Central memory CD8-positive, alpha-beta T cell (primary cell): ENCODE measurements at regions not wholly inside any gene's neighbourhood (a gene's known extent, or its start where the extent isn't known, plus 50 kb on each side); places are given as distances from the start of the nearest gene placed in this dataset.

Source experiments
- ATAC-seq: fragments of 150-1000 bp; cut with Tn5 transposase; replicated peaks from 2 replicates; pipeline ENCODE4 v1.10.0; 2022; ENCODE audit warnings: mild to moderate bottlenecking, moderate FRiP score, moderate number of reproducible peaks; ENCODE audit not compliant: poor library complexity, severe bottlenecking; ENCODE audit errors: extremely low read depth
- DNase-seq, 2 donors: peaks; one replicate each; pipeline ENCODE4 v3.0.0; 2021; ENCODE audit warnings: low spot score in 2 of 2
- H3K27ac Mint-ChIP-seq: one replicate; pipeline ENCODE4 v1.8.0; 2022; ENCODE audit warnings: low read depth, mild to moderate bottlenecking, moderate library complexity, mixed read lengths
- H3K27me3 Mint-ChIP-seq: one replicate; pipeline ENCODE4 v1.8.0; 2022; ENCODE audit warnings: mixed read lengths
- H3K36me3 Mint-ChIP-seq: one replicate; pipeline ENCODE4 v1.8.0; 2022; ENCODE audit warnings: mild to moderate bottlenecking, moderate library complexity, mixed read lengths; ENCODE audit not compliant: insufficient read depth
- H3K4me1 Mint-ChIP-seq: one replicate; pipeline ENCODE4 v1.8.0; 2022; ENCODE audit warnings: mixed read lengths
- H3K4me3 Mint-ChIP-seq: one replicate; pipeline ENCODE4 v1.8.0; 2022; ENCODE audit warnings: mild to moderate bottlenecking, moderate library complexity, mixed read lengths
- H3K9me3 Mint-ChIP-seq: one replicate; pipeline ENCODE4 v1.8.0; 2022; ENCODE audit warnings: mixed read lengths

DNA sequence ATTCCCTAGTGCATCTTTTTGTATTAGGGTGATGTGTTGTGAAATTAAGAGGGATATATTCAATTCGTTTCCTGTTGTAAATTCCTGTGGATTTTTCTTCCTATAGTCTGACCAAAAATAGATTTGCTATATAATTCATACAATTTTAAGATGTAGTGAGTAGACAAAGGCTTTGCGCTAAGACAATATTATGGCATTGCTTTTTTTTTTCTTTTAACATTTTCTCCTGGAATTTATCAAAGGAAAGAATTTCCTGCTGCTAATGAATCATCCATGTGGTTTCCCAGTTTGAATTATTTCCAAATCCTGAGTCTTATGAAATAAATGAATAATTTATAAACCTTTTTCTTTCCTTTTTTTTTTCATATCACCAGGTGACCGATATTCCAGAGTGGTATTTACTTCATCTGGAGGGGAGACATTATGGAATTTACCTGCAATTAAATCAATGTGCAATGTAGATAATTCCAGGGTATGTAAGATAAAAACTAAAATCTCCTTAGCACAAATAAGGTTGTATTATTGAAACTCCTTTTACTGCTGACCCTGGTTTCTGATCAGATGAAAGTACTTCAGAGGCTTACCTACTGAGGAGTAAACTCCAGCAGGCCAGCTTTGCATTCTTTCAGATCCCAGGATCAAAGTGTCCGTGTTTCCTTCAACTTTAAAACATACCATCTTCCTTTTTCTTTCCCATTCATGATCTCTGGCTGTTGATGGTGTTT is 148.4 kb downstream of the TLR5 start:
- no peaks in the 10 kb centered on the region for H3K27me3 Mint-ChIP-seq
- no peaks in the 10 kb centered on the region for H3K4me1 Mint-ChIP-seq
- H3K9me3 Mint-ChIP-seq, result no peaks in the 10 kb centered on the region
- ATAC-seq (no peak), DNase-seq (no peak)
- H3K36me3 Mint-ChIP-seq, result peaks cover 12% of the 10 kb centered on the region
- H3K4me3 Mint-ChIP-seq, result no peak overlapping the region
- no peak overlapping the region for H3K27ac Mint-ChIP-seq

DNA sequence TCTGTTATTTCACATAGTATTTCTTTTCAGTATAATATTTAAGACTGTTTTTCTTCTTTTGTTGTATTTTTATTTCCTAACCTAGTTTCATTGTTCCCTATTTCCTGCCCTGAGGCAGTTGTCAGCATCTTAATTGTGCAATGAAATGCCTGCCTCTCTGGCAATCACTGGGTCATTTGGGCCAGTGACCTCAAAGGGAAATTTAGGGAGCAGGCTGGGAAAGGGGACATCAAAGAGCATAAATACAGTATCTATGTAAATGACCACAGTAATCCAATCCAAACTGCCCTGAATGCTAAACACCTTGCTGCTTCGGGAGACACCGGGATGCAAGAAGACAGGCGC is 147.8 kb downstream of the TLR5 start:
- Mint-ChIP-seq H3K4me3 (no peak overlapping the region), H3K36me3 (peaks cover 9% of the 10 kb centered on the region), H3K9me3 (no peaks in the 10 kb centered on the region), H3K27ac (no peak overlapping the region), H3K4me1 (no peaks in the 10 kb centered on the region), H3K27me3 (no peaks in the 10 kb centered on the region)
- DNase-seq (no peak), ATAC-seq (no peak)

DNA sequence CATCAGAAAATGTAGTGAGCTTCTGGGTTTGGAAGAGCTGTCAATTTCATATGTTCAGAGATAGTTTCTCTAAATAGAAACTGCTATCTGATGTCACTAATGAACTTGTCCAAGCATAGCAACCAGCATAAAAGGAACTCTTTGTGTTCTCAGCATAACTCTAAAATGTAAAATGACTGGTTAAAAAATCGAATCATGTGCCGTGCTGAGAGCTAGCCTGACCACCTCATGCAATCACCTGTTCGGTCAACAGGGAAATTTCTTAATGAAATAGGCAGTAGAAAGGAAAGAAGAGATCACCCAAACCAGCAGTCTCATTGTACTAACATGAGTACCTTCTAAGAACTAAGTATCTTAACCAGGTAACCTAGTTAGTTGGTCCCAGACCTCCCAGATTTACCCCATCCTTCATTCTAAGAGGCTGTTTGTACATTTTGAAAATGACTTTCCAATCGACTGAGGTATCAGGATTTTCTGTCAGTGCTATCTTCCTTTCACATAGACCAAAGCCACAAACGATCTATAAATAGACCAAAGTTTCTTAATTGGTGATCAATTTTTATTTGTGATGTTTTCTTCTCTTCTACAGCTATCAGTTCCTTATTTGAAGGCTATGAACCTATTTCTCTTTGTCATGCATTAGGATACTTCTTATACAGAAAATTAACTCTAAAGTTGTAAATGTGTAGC is 147.3 kb downstream of the TLR5 start:
- Mint-ChIP-seq H3K9me3 (no peaks in the 10 kb centered on the region), H3K4me3 (no peak overlapping the region), H3K27me3 (no peaks in the 10 kb centered on the region), H3K36me3 (peaks cover 9% of the 10 kb centered on the region), H3K27ac (no peak overlapping the region), H3K4me1 (no peaks in the 10 kb centered on the region)
- no peak for DNase-seq
- no peak for ATAC-seq

DNA sequence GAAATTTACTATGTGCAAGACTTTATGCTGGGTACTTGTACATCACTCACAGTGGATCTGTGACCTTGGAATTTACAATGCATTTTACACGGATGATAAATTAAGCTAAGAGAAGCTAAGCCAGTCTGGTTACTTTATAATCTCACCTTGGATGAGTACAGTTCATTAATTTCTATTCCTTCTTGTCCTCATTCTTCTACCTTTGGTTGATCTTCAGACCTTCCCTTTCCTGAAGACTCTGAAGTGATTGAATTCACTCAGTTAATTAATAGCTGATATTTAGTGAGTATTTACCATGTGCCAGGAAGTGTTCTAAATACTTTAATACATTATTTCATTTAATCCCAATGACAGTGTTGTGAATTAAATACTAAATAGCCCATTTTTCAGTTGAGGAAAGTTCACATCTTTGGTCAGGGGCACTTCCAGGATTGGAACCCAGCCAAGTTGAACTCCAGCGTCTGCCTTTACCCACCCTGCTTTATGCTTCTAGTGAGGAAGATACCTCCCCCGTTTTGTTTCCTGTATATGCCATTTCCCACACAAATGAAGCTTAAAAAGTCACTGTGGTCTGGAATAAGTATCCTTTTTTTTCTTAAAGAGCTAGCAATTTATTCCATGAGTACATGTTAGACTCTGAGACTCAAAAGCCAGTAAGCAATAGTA is 146.6 kb downstream of the TLR5 start:
- Mint-ChIP-seq H3K4me1 (no peaks in the 10 kb centered on the region), H3K36me3 (peaks cover 7% of the 10 kb centered on the region), H3K27ac (no peak overlapping the region), H3K4me3 (no peak overlapping the region), H3K9me3 (no peaks in the 10 kb centered on the region), H3K27me3 (no peaks in the 10 kb centered on the region)
- ATAC-seq (no peak), DNase-seq (no peak)

GRCh38 chr1:223000632-223001031 is 142.4 kb downstream of the TLR5 start:
- DNase-seq, result no peak
- Mint-ChIP-seq H3K36me3 (peaks cover 9% of the 10 kb centered on the region), H3K27ac (no peak overlapping the region), H3K9me3 (no peaks in the 10 kb centered on the region), H3K4me3 (no peak overlapping the region), H3K4me1 (no peaks in the 10 kb centered on the region), H3K27me3 (no peaks in the 10 kb centered on the region)
- no peak for ATAC-seq

- H3K9me3 Mint-ChIP-seq, result no peaks in the 10 kb centered on the region
Observed at GRCh38 chr1:223001653-223002634, 141.1 kb downstream of the TLR5 start.

DNA sequence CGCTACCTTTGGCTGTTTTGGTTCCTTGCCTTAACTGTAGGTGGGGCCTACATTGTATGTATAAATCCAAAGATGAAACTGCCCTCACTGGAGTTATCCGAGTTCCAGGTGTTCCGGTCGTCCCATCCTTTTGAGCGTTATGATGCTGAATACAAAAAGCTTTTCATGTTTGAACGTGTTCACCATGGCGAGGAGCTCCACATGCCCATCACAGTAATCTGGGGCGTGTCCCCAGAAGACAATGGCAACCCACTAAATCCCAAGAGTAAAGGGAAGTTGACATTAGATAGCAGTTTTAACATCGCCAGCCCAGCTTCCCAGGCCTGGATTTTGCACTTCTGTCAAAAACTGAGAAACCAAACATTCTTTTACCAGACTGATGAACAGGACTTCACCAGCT is 139.5 kb downstream of the TLR5 start:
- Mint-ChIP-seq H3K27ac (no peak overlapping the region), H3K4me3 (no peak overlapping the region), H3K4me1 (no peaks in the 10 kb centered on the region), H3K36me3 (peaks cover 8% of the 10 kb centered on the region), H3K9me3 (no peaks in the 10 kb centered on the region), H3K27me3 (no peaks in the 10 kb centered on the region)
- DNase-seq, result no peak
- no peak for ATAC-seq

More at GRCh38 chr1:223001653-223002634, 141.1 kb downstream of the TLR5 start:
- Mint-ChIP-seq H3K36me3 (peaks cover 8% of the 10 kb centered on the region), H3K4me3 (no peak overlapping the region), H3K4me1 (no peaks in the 10 kb centered on the region), H3K27ac (no peak overlapping the region), H3K27me3 (no peaks in the 10 kb centered on the region)
- ATAC-seq, result no peak
- DNase-seq, result no peak

- DNase-seq (no peak), ATAC-seq (no peak)
- no peaks in the 10 kb centered on the region for H3K9me3 Mint-ChIP-seq
- no peak overlapping the region for H3K4me3 Mint-ChIP-seq
- peaks cover 8% of the 10 kb centered on the region for H3K27me3 Mint-ChIP-seq
- no peaks in the 10 kb centered on the region for H3K4me1 Mint-ChIP-seq
- H3K27ac Mint-ChIP-seq, result no peak overlapping the region
- H3K36me3 Mint-ChIP-seq, result peaks cover 4% of the 10 kb centered on the region
Observed at GRCh38 chr1:223006371-223006770, 136.7 kb downstream of the TLR5 start.

GRCh38 chr1:223006917-223007648 is 136.0 kb downstream of the TLR5 start:
- H3K9me3 Mint-ChIP-seq, result no peaks in the 10 kb centered on the region
- no peak for DNase-seq
- H3K4me1 Mint-ChIP-seq, result no peaks in the 10 kb centered on the region
- no peak overlapping the region for H3K4me3 Mint-ChIP-seq
- H3K36me3 Mint-ChIP-seq, result peaks cover 4% of the 10 kb centered on the region
- H3K27ac Mint-ChIP-seq, result no peak overlapping the region
- H3K27me3 Mint-ChIP-seq, result peaks cover 13% of the 10 kb centered on the region
- no peak for ATAC-seq

DNA sequence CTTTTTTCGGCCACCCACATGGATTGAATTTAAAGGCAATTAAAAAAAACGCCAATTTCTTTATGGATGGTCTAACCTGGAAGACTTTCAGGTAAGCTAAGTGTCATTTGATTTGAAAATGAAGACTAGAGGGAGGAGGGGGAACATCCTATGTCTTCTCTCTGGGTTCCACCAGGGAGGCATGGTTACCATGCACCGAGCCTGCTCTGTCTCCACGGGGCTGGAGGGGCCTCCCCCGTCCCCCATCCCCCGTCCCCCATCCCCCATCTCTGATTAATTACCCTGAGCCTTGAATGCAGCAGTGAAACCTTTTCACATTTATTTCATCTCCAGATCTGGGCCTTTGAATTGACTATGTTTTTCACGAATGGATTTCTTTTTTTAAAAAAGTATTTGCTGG is 135.1 kb downstream of the TLR5 start:
- H3K4me3 Mint-ChIP-seq, result no peak overlapping the region
- H3K27me3 Mint-ChIP-seq, result peaks cover 17% of the 10 kb centered on the region
- ATAC-seq, result no peak

DNA sequence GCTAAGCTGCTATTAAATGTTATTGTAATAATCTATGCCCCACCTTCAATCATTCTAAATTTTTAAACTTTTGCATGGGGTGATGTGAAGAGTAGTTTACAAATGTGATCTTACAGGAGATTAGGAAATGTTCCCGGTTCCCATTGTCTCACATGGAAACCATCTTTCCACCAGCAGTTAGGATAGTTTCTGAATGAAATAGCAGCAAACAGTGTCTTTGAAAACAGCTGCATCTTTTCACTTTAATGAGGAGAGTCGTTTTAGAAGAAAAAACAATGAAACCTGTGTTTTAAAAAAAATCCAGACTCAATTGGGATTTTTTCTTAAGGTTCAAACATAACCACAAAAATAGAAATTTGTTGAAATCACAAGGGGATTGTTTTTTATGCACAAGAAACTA is 134.2 kb downstream of the TLR5 start:
- Mint-ChIP-seq H3K27ac (no peak overlapping the region), H3K36me3 (peaks cover 2% of the 10 kb centered on the region), H3K9me3 (no peaks in the 10 kb centered on the region), H3K27me3 (peaks cover 26% of the 10 kb centered on the region), H3K4me3 (no peak overlapping the region), H3K4me1 (no peaks in the 10 kb centered on the region)
- DNase-seq, result no peak
- ATAC-seq, result no peak

More for the DNA sequence above, 135.1 kb downstream of the TLR5 start:
- Mint-ChIP-seq H3K27ac (no peak overlapping the region), H3K9me3 (no peaks in the 10 kb centered on the region), H3K36me3 (peaks cover 4% of the 10 kb centered on the region), H3K4me1 (no peaks in the 10 kb centered on the region)
- DNase-seq, result no peak

GRCh38 chr1:223009406-223009805 is 133.6 kb downstream of the TLR5 start:
- Mint-ChIP-seq H3K27ac (no peak overlapping the region), H3K4me3 (no peak overlapping the region), H3K4me1 (no peaks in the 10 kb centered on the region), H3K27me3 (peaks cover 32% of the 10 kb centered on the region), H3K36me3 (peaks cover 2% of the 10 kb centered on the region), H3K9me3 (no peaks in the 10 kb centered on the region)
- ATAC-seq, result no peak
- no peak for DNase-seq
